Heart left ventricle (tissue), 16 donors: ENCODE measurements at regions not wholly inside any gene's neighbourhood (a gene's known extent, or its start where the extent isn't known, plus 50 kb on each side); places are given as distances from the start of the nearest gene placed in this dataset.

Source experiments
- ATAC-seq, 4 donors: fragments of 200-7000 bp; cut with Tn5 transposase; one replicate each; pipeline ENCODE4 v1.9.1; 2020 to 2022; ENCODE audit warnings: moderate library complexity in 4 of 4, mild to moderate bottlenecking in 3 of 4, moderate number of reproducible peaks in 1 of 4
- DNase-seq, 5 donors: peaks; one replicate each; pipeline ENCODE4 v3.0.0-alpha.2; 2020
- H3K27ac ChIP-seq, 12 donors: fragments of 200-600 bp; sonication (generic) in 4 of 12; one replicate each; pipeline versions ENCODE4 v1.5.0 to v1.8.0; 2016 to 2022; ENCODE audit warnings: mild to moderate bottlenecking in 2 of 12
- H3K27me3 ChIP-seq, 9 donors: fragments of 200-600 bp; sonication (generic) in 2 of 9; one replicate each; pipeline versions ENCODE4 v1.5.1 to v1.8.0; 2016 to 2022; ENCODE audit warnings: mild to moderate bottlenecking in 3 of 9
- H3K36me3 ChIP-seq, 9 donors: fragments of 200-600 bp; sonication (generic) in 2 of 9; one replicate each; pipeline versions ENCODE4 v1.5.0 to v1.8.0; 2018 to 2022; ENCODE audit warnings: mild to moderate bottlenecking in 2 of 9
- H3K4me1 ChIP-seq, 12 donors: fragments of 200-600 bp; sonication (generic) in 4 of 12; one replicate each; pipeline versions ENCODE4 v1.5.0 to v1.8.0; 2016 to 2022; ENCODE audit warnings: mild to moderate bottlenecking in 3 of 12
- H3K4me3 ChIP-seq, 12 donors: fragments of 200-600 bp; sonication (generic) in 4 of 12; one replicate each; pipeline versions ENCODE4 v1.5.0 to v1.8.0; 2017 to 2022; ENCODE audit warnings: mild to moderate bottlenecking in 9 of 12, moderate library complexity in 4 of 12
- H3K9me3 ChIP-seq, 12 donors: fragments of 200-600 bp; sonication (generic) in 4 of 12; one replicate each; pipeline versions ENCODE4 v1.5.0 to v1.8.0; 2016 to 2022; ENCODE audit warnings: mild to moderate bottlenecking in 1 of 12
- POLR2A ChIP-seq, 2 donors: fragments of 450-650 bp; IDR thresholded peaks; one replicate each; pipeline ENCODE4 v1.6.1; 2017; ENCODE audit warnings: antibody characterized with exemption in 2 of 2, mild to moderate bottlenecking in 2 of 2, moderate library complexity in 2 of 2
- WGBS, 4 donors: extraction: QIAGEN DNeasy Blood & Tissue Kit in 2 of 4; methylation state at CpG; one replicate each; pipeline versions ENCODE4 v1.1.5 to v1.1.7; 2013 to 2018; 5-methylcytosine and 5-hydroxymethylcytosine counted together
- intact Hi-C, 10 donors: fragments of 100-400 bp; cut with DNase I; formaldehyde crosslinking; loops; one replicate each; pipeline versions ENCODE4 v1.11.1 to v1.14.2; 2022
- TF ChIP-seq, protein P1 (sequence below), 12 donors: fragments of 200-600 bp; sonication (generic) in 4 of 12; IDR thresholded peaks; one replicate each; pipeline versions ENCODE4 v1.5.0 to v1.8.0; 2018 to 2022; ENCODE audit warnings: antibody characterized with exemption in 12 of 12, mild to moderate bottlenecking in 5 of 12
- donor health status: ischemic (EF 13 %, LVEDD 7.1; RV severe dilation, severe dysfunction).
- donor health status: healthy with polysubstance abuse.
- donor health status: DM: no; HTN: yes; CAD: no.
- donor health status: DM: no; HTN: no; CAD: no.
- donor health status: ischemic (EF 25% LVEDD 6.9; RV normal size, moderate dysfunction).
- donor health status: ischemic (EF 25% LVEDD 5.7; RV mildly dilated, moderate dysfunction).
- donor health status: healthy.
- donor health status: DM: yes; HTN: yes; CAD: no.
- donor health status: ischemic (EF 35%, LVEDD 5.7; RV mildly dilated, moderate dysfunction).
- donor health status: nonischemic (EF 11% LVEDD 7.7; RV severe dilation, severe dysfunction).
- donor health status: DM: yes; HTN: yes; CAD: no.
- donor health status: PGD.
- donor health status: ischemic (EF 29% LVEDD 5.4; RV normal size, mild dysfunction).
- donor health status: nonischemic (EF 23%, LVEDD 6.1; RV moderate dilation, normal function).

DNA sequence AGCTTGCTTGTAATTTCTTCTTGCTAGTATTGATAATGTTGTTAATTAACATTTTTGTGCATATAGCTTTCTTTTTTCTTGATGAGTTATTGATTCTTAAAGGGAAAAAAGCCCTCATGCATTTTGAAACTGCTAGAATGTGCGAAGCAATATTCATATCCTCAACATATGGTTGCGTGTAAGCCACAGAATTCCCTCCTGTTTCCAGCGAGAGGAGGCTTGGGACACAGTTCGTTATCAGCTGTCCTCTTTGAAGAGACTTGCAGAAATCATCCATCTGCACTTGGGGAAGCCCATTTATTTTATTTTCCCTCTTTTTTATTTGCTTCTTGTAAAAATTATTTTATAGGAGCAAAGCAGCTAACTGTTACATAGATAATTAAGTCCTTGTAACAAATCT, 398.0 kb downstream of the ADRA2A start:
- H3K27me3 ChIP-seq: no peaks in the 10 kb centered on the region
- H3K27ac ChIP-seq: no peak overlapping the region
- H3K36me3 ChIP-seq: no peaks in the 10 kb centered on the region
- 61 to 76% (median 72%) methylated on average over 4 of the region's 4 CpGs for WGBS, 4 donors
- no peaks in the 10 kb centered on the region for H3K4me1 ChIP-seq
- intact Hi-C loops: no loop called here
- H3K4me3 ChIP-seq: no peak overlapping the region
- TF ChIP-seq, protein P1, sequence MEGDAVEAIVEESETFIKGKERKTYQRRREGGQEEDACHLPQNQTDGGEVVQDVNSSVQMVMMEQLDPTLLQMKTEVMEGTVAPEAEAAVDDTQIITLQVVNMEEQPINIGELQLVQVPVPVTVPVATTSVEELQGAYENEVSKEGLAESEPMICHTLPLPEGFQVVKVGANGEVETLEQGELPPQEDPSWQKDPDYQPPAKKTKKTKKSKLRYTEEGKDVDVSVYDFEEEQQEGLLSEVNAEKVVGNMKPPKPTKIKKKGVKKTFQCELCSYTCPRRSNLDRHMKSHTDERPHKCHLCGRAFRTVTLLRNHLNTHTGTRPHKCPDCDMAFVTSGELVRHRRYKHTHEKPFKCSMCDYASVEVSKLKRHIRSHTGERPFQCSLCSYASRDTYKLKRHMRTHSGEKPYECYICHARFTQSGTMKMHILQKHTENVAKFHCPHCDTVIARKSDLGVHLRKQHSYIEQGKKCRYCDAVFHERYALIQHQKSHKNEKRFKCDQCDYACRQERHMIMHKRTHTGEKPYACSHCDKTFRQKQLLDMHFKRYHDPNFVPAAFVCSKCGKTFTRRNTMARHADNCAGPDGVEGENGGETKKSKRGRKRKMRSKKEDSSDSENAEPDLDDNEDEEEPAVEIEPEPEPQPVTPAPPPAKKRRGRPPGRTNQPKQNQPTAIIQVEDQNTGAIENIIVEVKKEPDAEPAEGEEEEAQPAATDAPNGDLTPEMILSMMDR (IDR thresholded peaks at IDR 0.05): no peak
- no peak for TF ChIP-seq POLR2A (IDR thresholded peaks at IDR 0.05)
- no peaks in the 10 kb centered on the region for H3K9me3 ChIP-seq
- ATAC-seq: no peak
- no peak for DNase-seq

DNA sequence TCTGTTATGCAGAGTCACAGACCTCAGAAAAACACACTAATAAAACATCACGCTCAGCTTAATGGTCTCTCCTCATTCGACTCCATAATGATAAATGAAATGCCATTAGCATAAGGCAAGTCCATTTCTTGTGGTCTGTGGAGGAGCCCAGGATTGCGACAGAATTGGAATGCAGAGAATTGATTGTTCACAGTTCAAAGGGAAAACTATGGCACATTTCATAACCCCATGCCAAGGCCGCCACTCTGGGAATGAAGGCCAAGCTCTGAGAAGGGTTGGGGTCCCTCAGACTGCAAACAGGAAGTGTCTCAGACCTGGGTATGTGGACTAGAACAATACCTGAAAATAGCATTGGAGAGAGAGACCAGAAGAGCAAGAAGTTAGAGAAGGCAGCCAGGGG, 398.9 kb downstream of the ADRA2A start:
- H3K36me3 ChIP-seq: no peaks in the 10 kb centered on the region
- DNase-seq (no peak), ATAC-seq (no peak)
- no peak overlapping the region for H3K27ac ChIP-seq
- intact Hi-C loops: no loop called here
- no peaks in the 10 kb centered on the region for H3K9me3 ChIP-seq
- H3K4me1 ChIP-seq: no peaks in the 10 kb centered on the region
- WGBS, 4 donors: 78 to 80% (median 80%) methylated on average over 4 of the region's 4 CpGs
- H3K27me3 ChIP-seq: no peaks in the 10 kb centered on the region
- H3K4me3 ChIP-seq: no peak overlapping the region
- TF ChIP-seq, protein P1 (IDR thresholded peaks at IDR 0.05): no peak
- no peak for TF ChIP-seq POLR2A (IDR thresholded peaks at IDR 0.05)

DNA sequence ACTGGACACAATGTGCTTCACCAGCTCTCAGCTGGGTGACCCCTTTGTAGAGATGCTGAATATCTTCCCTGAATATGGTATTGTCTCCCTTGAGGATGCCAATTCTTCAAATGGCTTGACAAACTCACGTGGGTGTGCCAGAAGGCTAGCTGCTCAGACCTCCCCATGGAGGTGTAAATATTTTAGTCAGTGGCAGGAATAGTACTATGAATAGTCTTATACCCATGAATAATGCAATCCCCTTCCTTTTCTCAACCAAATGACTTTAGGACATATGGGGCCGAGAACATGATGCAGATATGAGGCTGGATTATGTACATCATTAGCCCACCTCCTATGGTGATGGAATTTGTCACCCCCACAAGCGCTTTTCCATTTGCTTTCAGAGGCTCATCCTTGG, 401.8 kb downstream of the ADRA2A start:
- H3K27ac ChIP-seq: no peak overlapping the region
- no peak overlapping the region for H3K4me3 ChIP-seq
- H3K9me3 ChIP-seq: no peaks in the 10 kb centered on the region
- ATAC-seq (no peak), DNase-seq (no peak)
- no peaks in the 10 kb centered on the region for H3K27me3 ChIP-seq
- no peak for TF ChIP-seq POLR2A (IDR thresholded peaks at IDR 0.05)
- TF ChIP-seq, protein P1 (IDR thresholded peaks at IDR 0.05): no peak
- no peaks in the 10 kb centered on the region for H3K4me1 ChIP-seq
- no peaks in the 10 kb centered on the region for H3K36me3 ChIP-seq
- intact Hi-C loops: no loop called here
- WGBS, 4 donors: 66 to 74% (median 72%) methylated on average over 3 of the region's 3 CpGs

DNA sequence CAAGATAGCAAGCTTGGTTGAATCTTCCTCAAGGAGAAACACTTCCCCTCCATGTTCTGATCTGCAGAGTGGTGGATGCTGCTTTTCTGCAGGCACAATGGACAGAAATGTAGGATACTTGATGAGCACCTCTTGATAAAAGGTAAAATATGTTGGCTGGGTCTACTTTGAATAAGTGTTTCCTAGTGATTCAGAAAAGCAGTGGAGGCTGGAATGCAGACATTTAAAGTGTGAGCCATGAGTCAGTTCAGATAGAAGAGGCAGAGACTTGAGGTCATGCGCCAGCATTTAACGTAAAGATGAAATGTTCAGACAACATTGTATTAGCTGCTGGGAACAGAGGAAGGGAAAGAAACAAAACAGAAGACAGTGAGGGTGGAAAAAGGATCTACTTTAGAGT, 403.1 kb downstream of the ADRA2A start:
- intact Hi-C loops: no loop called here
- WGBS, 4 donors: 81 to 92% (median 86%) methylated on average over 2 of the region's 2 CpGs
- no peak for TF ChIP-seq POLR2A (IDR thresholded peaks at IDR 0.05)
- TF ChIP-seq, protein P1 (IDR thresholded peaks at IDR 0.05): no peak
- H3K4me3 ChIP-seq: no peak overlapping the region
- no peaks in the 10 kb centered on the region for H3K36me3 ChIP-seq
- no peaks in the 10 kb centered on the region for H3K9me3 ChIP-seq
- H3K27me3 ChIP-seq: no peaks in the 10 kb centered on the region
- no peaks in the 10 kb centered on the region for H3K4me1 ChIP-seq
- no peak overlapping the region for H3K27ac ChIP-seq
- DNase-seq (no peak), ATAC-seq (no peak)
